HCT116 (cell line): ENCODE measurements at regions not wholly inside any gene's neighbourhood (a gene's known extent, or its start where the extent isn't known, plus 50 kb on each side); places are given as distances from the start of the nearest gene placed in this dataset.
"Not testable (repeated sequence)": the region's sequence is repeated elsewhere in the genome, so short reads cannot be mapped to it uniquely, and the experiment has no call there.

ENCODE experiments used
- ATAC-seq: fragments of 200-7000 bp; cut with Tn5 transposase; 2 replicates; pipeline ENCODE4 v1.9.1; 2020; ENCODE audit warnings: mild to moderate bottlenecking, moderate library complexity
- BruUV-seq: library from RNA; stranded (reverse); fragments of 400-500 nt; replicated peaks from 2 replicates; lab custom pipeline; 2021; lab: Mats Ljungman, UMichigan
- CTCF ChIA-PET: fragments of 300-600 bp; sonication (Branson Sonifier 250); formaldehyde crosslinking; loops from one replicate; lab custom pipeline; 2021; ENCODE audit warnings: antibody characterized with exemption; lab: Charles Lee
- POLR2A ChIA-PET: fragments of 300-600, 350-600 bp; sonication (Branson Sonifier 250); formaldehyde crosslinking; loops from one replicate; lab custom pipeline; 2021; ENCODE audit warnings: antibody characterized with exemption; lab: Charles Lee
- RAD21 ChIA-PET, 2 experiments: fragments of 300-600 bp; sonication (Branson Sonifier 250); formaldehyde crosslinking; loops; one replicate each; lab custom pipeline; 2023; ENCODE audit warnings: low total read pairs in 2 of 2; ENCODE audit not compliant: uncharacterized antibody in 2 of 2, unreplicated experiment in 2 of 2, low non-redundant PET in 1 of 2; lab: Charles Lee
- DNase-seq: peaks from one replicate; pipeline ENCODE4 v3.0.0-alpha.2; 2010; ENCODE audit warnings: low read depth, low spot score
- H2AFZ ChIP-seq: fragments of 200-600 bp; shearing (Covaris generic), sonication (generic); 2 replicates; pipeline ENCODE4 v1.6.1; 2017; ENCODE audit warnings: low read depth, mixed run types, mixed read lengths, antibody characterized with exemption, low read length; ENCODE audit not compliant: poor library complexity, severe bottlenecking
- H3K27ac ChIP-seq: 2 replicates; pipeline ENCODE4 v1.5.1; 2012; ENCODE audit warnings: low read depth, low read length
- H3K27me3 ChIP-seq: fragments of 200-600 bp; sonication (generic); 2 replicates; pipeline ENCODE4 v1.6.1; 2016; ENCODE audit warnings: mixed run types, low read length, mixed read lengths; ENCODE audit not compliant: insufficient read depth
- H3K36me3 ChIP-seq, 2 experiments: fragments of 200-500 bp in 1 of 2; fragments of 200-600 bp in 1 of 2; sonication (Bioruptor generic) in 1 of 2; sonication (generic) in 1 of 2; 2 replicates each; pipeline versions ENCODE4 v1.5.1 to v1.6.1; 2014 to 2016; ENCODE audit warnings: low read length in 2 of 2, inconsistent platforms in 1 of 2, mixed read lengths in 1 of 2, mixed run types in 1 of 2; ENCODE audit not compliant: insufficient read depth in 2 of 2, control insufficient read depth in 1 of 2
- H3K4me1 ChIP-seq, 2 experiments: fragments of 200-600 bp in 1 of 2; sonication (generic) in 1 of 2; 2 replicates each; pipeline versions ENCODE4 v1.5.1 to v1.6.1; 2012 to 2017; ENCODE audit warnings: low read length in 2 of 2, inconsistent platforms in 1 of 2, mild to moderate bottlenecking in 1 of 2, mixed read lengths in 1 of 2, mixed run types in 1 of 2, moderate library complexity in 1 of 2; ENCODE audit not compliant: insufficient read depth in 2 of 2, control insufficient read depth in 1 of 2
- H3K4me2 ChIP-seq: fragments of 200-600 bp; sonication (generic); 2 replicates; pipeline ENCODE4 v1.6.1; 2017; ENCODE audit warnings: mixed run types, low read length, mixed read lengths
- H3K4me3 ChIP-seq, 2 experiments: fragments of 200-600 bp in 1 of 2; sonication (generic) in 1 of 2; replicated peaks in 1 of 2; 2 replicates each; pipeline ENCODE4 v1.5.1; 2011 to 2016; ENCODE audit warnings: low read length in 2 of 2, control low read depth in 1 of 2, low read depth in 1 of 2, mild to moderate bottlenecking in 1 of 2, mixed read lengths in 1 of 2, mixed run types in 1 of 2
- H3K79me2 ChIP-seq: fragments of 200-600 bp; sonication (generic); 2 replicates; pipeline ENCODE4 v1.6.1; 2017; ENCODE audit warnings: mild to moderate bottlenecking, mixed run types, low read length, moderate library complexity, mixed read lengths; ENCODE audit not compliant: insufficient read depth
- H3K9ac ChIP-seq: fragments of 200-600 bp; sonication (generic); 2 replicates; pipeline ENCODE4 v1.6.1; 2016; ENCODE audit warnings: low read length, mixed read lengths
- H3K9me2 ChIP-seq: fragments of 200-600 bp; sonication (generic), shearing (Covaris generic); 2 replicates; pipeline ENCODE4 v1.6.1; 2017; ENCODE audit warnings: mixed run types, mild to moderate bottlenecking, moderate library complexity; ENCODE audit not compliant: insufficient read depth
- H3K9me3 ChIP-seq, 2 experiments: fragments of 200-500 bp in 1 of 2; fragments of 200-600 bp in 1 of 2; sonication (Bioruptor generic) in 1 of 2; sonication (generic) in 1 of 2; 2 replicates each; pipeline ENCODE4 v1.6.1; 2014 to 2017; ENCODE audit warnings: low read length in 2 of 2, mixed read lengths in 2 of 2, inconsistent platforms in 1 of 2, low read depth in 1 of 2, mild to moderate bottlenecking in 1 of 2, mixed run types in 1 of 2, moderate library complexity in 1 of 2; ENCODE audit not compliant: control insufficient read depth in 1 of 2, insufficient read depth in 1 of 2
- H4K20me1 ChIP-seq: fragments of 200-600 bp; sonication (generic), shearing (Covaris generic); 2 replicates; pipeline ENCODE4 v1.6.1; 2017; ENCODE audit warnings: mixed run types, mild to moderate bottlenecking, moderate library complexity; ENCODE audit not compliant: insufficient read depth
- CBX3 ChIP-seq: IDR thresholded peaks from 2 replicates; pipeline ENCODE4 v1.6.1; 2012; ENCODE audit warnings: low read depth
- CEBPB ChIP-seq: IDR thresholded peaks from 2 replicates; pipeline ENCODE4 v1.6.1; 2012; ENCODE audit warnings: low read depth
- CTCF ChIP-seq, 3 experiments: fragments of 200-600 bp in 1 of 3; sonication (generic) in 1 of 3; IDR thresholded peaks in 2 of 3; conservative IDR thresholded peaks in 1 of 3; 2 replicates each; pipeline ENCODE4 v1.5.1; 2012 to 2017; ENCODE audit warnings: low read depth in 2 of 3, low read length in 2 of 3, antibody characterized with exemption in 1 of 3, borderline replicate concordance in 1 of 3, control low read depth in 1 of 3, mild to moderate bottlenecking in 1 of 3, mixed read lengths in 1 of 3, mixed run types in 1 of 3, moderate library complexity in 1 of 3; ENCODE audit not compliant: insufficient read depth in 1 of 3
- ELF1 ChIP-seq: IDR thresholded peaks from 2 replicates; pipeline ENCODE4 v1.6.1; 2012; ENCODE audit warnings: low read depth, borderline replicate concordance
- FOSL1 ChIP-seq: IDR thresholded peaks from 2 replicates; pipeline ENCODE4 v1.6.1; 2012; ENCODE audit warnings: low read depth
- JUND ChIP-seq: IDR thresholded peaks from 2 replicates; pipeline ENCODE4 v1.6.1; 2012
- POLR2A ChIP-seq: IDR thresholded peaks from 2 replicates; pipeline ENCODE4 v1.7.0; 2011; ENCODE audit warnings: borderline replicate concordance; ENCODE audit not compliant: insufficient read depth, insufficient read length; ENCODE audit errors: extremely low read depth
- RAD21 ChIP-seq: IDR thresholded peaks from 2 replicates; pipeline ENCODE4 v1.6.1; 2012; ENCODE audit warnings: low read depth, mild to moderate bottlenecking
- SRF ChIP-seq: IDR thresholded peaks from 2 replicates; pipeline ENCODE4 v1.6.1; 2012; ENCODE audit warnings: low read depth
- TCF7L2 ChIP-seq: IDR thresholded peaks from 2 replicates; pipeline ENCODE4 v1.7.0; 2011; ENCODE audit warnings: borderline replicate concordance, inconsistent platforms; ENCODE audit not compliant: insufficient read depth, insufficient read length; ENCODE audit errors: extremely low read depth
- ZBTB33 ChIP-seq: IDR thresholded peaks from 2 replicates; pipeline ENCODE4 v1.6.1; 2011; ENCODE audit warnings: mild to moderate bottlenecking, low read length, moderate library complexity; ENCODE audit not compliant: insufficient replicate concordance; ENCODE audit errors: extremely low read depth
- ZFX ChIP-seq: fragments of 450-650 bp; IDR thresholded peaks from 2 replicates; pipeline ENCODE4 v1.6.1; 2017
- intact Hi-C: fragments of 100-400 bp; cut with micrococcal nuclease; formaldehyde crosslinking; loops from 2 replicates; pipeline ENCODE4 v1.10.0; 2022

GRCh38 chr1:55867304-55867843 lies 652.2 kb upstream of the USP24 start (continued):
- TF ChIP-seq ZBTB33 (no peak), RAD21 (no peak)

GRCh38 chr1:55865778-55866177 lies 650.6 kb upstream of the USP24 start:
- DNase-seq, intact Hi-C loops, CTCF ChIA-PET, H3K79me2 ChIP-seq, H3K27ac ChIP-seq, H2AFZ ChIP-seq, H4K20me1 ChIP-seq, H3K9me3 ChIP-seq, H3K36me3 ChIP-seq, ATAC-seq, H3K9me2 ChIP-seq, H3K27me3 ChIP-seq, BruUV-seq, RAD21 ChIA-PET, H3K4me2 ChIP-seq, H3K9ac ChIP-seq, POLR2A ChIA-PET, H3K4me1 ChIP-seq, H3K4me3 ChIP-seq: not testable (repeated sequence)

GRCh38 chr1:55864251-55864650 lies 649.1 kb upstream of the USP24 start:
- H3K9ac ChIP-seq = no peak overlapping the region
- H3K27ac ChIP-seq = no peak overlapping the region
- H3K4me1 ChIP-seq = no peaks in the 10 kb centered on the region
- H3K4me3 ChIP-seq = no peak overlapping the region
- no peaks in the 10 kb centered on the region for H3K9me2 ChIP-seq
- no peak overlapping the region for H2AFZ ChIP-seq
- TF ChIP-seq ZFX = no peak
- no peak for TF ChIP-seq SRF
- TF ChIP-seq CTCF (IDR thresholded peaks at IDR 0.05 in 2 of 3, conservative IDR thresholded peaks at IDR 0.05 in 1 of 3; ENCODE audit: borderline replicate concordance in 1 of 3, insufficient read depth in 1 of 3, low read depth in 2 of 3, low read length in 2 of 3) = no peak
- no peak for TF ChIP-seq POLR2A
- no peak for TF ChIP-seq CEBPB
- TF ChIP-seq JUND = no peak
- TF ChIP-seq ZBTB33 = no peak
- no peak for TF ChIP-seq CBX3
- no peak for TF ChIP-seq FOSL1
- no peak for TF ChIP-seq TCF7L2
- TF ChIP-seq ELF1 = no peak
- H3K36me3 ChIP-seq = no peaks in the 10 kb centered on the region
- intact Hi-C loops = no loop called here
- H3K27me3 ChIP-seq = no peaks in the 10 kb centered on the region
- no peak for ATAC-seq
- H3K79me2 ChIP-seq = no peaks in the 10 kb centered on the region
- ChIA-PET RAD21 (no interaction called here), POLR2A (no interaction called here), CTCF (no interaction called here)
- no peak overlapping the region for H3K4me2 ChIP-seq
- H4K20me1 ChIP-seq = no peaks in the 10 kb centered on the region
- no peaks in the 10 kb centered on the region for H3K9me3 ChIP-seq
- no peak for DNase-seq
- no TSS peak for BruUV-seq
